ENCODE measurements at regions not wholly inside any gene's neighbourhood (a gene's known extent, or its start where the extent isn't known, plus 50 kb on each side); places are given as distances from the start of the nearest gene placed in this dataset.

DNA sequence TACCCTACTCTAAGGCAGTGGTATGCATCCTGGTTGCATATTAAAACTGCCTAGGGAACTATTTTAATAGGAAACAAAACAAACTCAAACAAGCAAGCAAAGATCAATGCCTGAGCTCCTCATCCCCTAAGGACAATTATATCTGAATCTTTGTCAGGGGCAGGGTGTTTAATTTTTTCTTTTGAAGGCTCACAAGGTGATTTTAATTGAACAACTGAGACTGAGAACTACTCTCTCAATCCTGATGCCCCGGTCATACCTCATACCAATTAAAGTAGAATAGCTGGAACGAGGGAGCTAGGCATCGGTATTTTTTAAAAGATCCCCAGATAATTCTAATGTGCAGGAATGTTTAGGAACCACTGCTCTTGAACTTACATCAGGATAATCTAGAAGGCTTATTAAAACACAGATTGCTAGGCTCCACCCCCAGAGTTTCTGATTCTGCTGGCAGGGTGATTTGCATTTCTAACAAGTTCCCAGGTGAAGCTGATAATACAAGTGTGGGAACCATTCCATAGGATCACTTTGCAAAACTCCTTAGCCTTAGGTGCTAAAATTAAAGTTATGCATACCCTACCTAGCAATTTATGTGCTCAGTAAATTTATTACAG, 416.5 kb downstream of the GUCY1A2 start:
- no peak for DNase-seq

GRCh38 chr11:106608677-106609076, 409.6 kb downstream of the GUCY1A2 start:
- no peak for DNase-seq

- DNase-seq = no peak
These were observed 404.0 kb downstream of the GUCY1A2 start for GRCh38 chr11:106614262-106614661.

GRCh38 chr11:106619320-106619990, 398.8 kb downstream of the GUCY1A2 start:
- DNase-seq = no peak

DNA sequence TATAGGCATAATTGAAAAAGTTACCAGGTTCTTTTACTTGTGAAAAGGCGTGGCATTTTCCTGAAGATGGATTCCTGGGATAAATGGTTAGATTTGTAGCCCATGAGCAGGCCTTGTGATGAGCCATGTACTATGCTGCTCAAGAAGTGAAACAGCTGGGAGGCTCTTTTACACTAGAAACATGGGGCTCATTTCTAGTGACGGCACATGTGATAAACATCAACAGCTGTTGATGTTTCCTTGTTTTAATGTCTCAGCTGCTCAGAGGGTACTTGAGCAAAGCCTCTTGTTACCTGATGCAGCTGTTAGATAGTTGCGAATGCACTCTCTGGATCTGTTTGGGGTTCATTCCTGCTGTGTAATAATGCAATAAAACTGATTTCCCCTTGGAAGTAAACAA, 396.8 kb downstream of the GUCY1A2 start:
- DNase-seq = no peak
